GM06990 (cell line): ENCODE measurements at regions not wholly inside any gene's neighbourhood (a gene's known extent, or its start where the extent isn't known, plus 50 kb on each side); places are given as distances from the start of the nearest gene placed in this dataset.

ENCODE experiments used
- DNase-seq: peaks from one replicate; pipeline ENCODE4 v3.0.0-alpha.2; 2011; ENCODE audit not compliant: insufficient read length; ENCODE audit errors: extremely low read depth
- H3K27me3 ChIP-seq: replicated peaks from 2 replicates; pipeline ENCODE4 v1.6.0; 2011; ENCODE audit warnings: low read length; ENCODE audit not compliant: control insufficient read depth, insufficient read depth
- H3K36me3 ChIP-seq: 2 replicates; pipeline ENCODE4 v1.5.1; 2011; ENCODE audit warnings: low read length; ENCODE audit not compliant: control insufficient read depth, insufficient read depth
- H3K4me3 ChIP-seq: replicated peaks from 2 replicates; pipeline ENCODE4 v1.5.1; 2011; ENCODE audit warnings: low read depth, mild to moderate bottlenecking, control low read depth, low read length
- TF ChIP-seq, protein P1 (sequence below): IDR thresholded peaks from 2 replicates; pipeline ENCODE4 v1.5.1; 2011; ENCODE audit warnings: low read length, control low read depth, mild to moderate bottlenecking, inconsistent platforms; ENCODE audit not compliant: insufficient read depth, poor library complexity, severe bottlenecking

GRCh38 chr1:59020151-59020997, 236.5 kb upstream of the JUN start:
- Histone ChIP-seq H3K27me3 (no peaks in the 10 kb centered on the region), H3K36me3 (no peaks in the 10 kb centered on the region), H3K4me3 (peak overlapping the region; percentile 42)
- TF ChIP-seq, protein P1, sequence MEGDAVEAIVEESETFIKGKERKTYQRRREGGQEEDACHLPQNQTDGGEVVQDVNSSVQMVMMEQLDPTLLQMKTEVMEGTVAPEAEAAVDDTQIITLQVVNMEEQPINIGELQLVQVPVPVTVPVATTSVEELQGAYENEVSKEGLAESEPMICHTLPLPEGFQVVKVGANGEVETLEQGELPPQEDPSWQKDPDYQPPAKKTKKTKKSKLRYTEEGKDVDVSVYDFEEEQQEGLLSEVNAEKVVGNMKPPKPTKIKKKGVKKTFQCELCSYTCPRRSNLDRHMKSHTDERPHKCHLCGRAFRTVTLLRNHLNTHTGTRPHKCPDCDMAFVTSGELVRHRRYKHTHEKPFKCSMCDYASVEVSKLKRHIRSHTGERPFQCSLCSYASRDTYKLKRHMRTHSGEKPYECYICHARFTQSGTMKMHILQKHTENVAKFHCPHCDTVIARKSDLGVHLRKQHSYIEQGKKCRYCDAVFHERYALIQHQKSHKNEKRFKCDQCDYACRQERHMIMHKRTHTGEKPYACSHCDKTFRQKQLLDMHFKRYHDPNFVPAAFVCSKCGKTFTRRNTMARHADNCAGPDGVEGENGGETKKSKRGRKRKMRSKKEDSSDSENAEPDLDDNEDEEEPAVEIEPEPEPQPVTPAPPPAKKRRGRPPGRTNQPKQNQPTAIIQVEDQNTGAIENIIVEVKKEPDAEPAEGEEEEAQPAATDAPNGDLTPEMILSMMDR: no peak
- DNase-seq: peak; percentile 68

- DNase-seq: no peak
- H3K4me3 ChIP-seq: no peak overlapping the region
- no peaks in the 10 kb centered on the region for H3K36me3 ChIP-seq
- no peaks in the 10 kb centered on the region for H3K27me3 ChIP-seq
- TF ChIP-seq, protein P1: no peak
Measured at GRCh38 chr1:59022199-59022598, 238.4 kb upstream of the JUN start.

GRCh38 chr1:59022799-59023198, 239.0 kb upstream of the JUN start:
- no peak overlapping the region for H3K4me3 ChIP-seq
- TF ChIP-seq, protein P1: no peak
- no peak for DNase-seq
- no peaks in the 10 kb centered on the region for H3K36me3 ChIP-seq
- no peaks in the 10 kb centered on the region for H3K27me3 ChIP-seq

DNA sequence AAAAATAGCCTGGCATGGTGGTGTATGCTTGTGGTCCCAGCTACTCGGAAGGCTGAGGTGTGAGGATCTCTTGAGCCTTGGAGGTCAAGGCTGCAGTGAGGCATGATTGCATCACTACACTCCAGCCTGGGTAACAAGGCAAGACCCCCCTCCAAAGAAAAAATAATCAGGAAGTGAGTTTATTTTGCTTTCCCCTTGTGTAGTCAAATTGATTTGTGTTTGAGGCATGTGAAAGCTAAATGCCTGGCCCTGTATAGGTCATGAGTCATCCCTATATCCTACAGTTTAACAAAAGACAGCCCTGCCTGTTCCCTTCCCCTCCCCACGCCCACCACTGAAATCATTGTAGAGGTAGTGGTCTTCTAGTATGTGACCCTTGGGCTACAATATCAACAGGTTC, 241.4 kb upstream of the JUN start:
- TF ChIP-seq, protein P1: no peak
- Histone ChIP-seq H3K27me3 (no peaks in the 10 kb centered on the region), H3K4me3 (no peak overlapping the region), H3K36me3 (no peaks in the 10 kb centered on the region)
- no peak for DNase-seq

DNA sequence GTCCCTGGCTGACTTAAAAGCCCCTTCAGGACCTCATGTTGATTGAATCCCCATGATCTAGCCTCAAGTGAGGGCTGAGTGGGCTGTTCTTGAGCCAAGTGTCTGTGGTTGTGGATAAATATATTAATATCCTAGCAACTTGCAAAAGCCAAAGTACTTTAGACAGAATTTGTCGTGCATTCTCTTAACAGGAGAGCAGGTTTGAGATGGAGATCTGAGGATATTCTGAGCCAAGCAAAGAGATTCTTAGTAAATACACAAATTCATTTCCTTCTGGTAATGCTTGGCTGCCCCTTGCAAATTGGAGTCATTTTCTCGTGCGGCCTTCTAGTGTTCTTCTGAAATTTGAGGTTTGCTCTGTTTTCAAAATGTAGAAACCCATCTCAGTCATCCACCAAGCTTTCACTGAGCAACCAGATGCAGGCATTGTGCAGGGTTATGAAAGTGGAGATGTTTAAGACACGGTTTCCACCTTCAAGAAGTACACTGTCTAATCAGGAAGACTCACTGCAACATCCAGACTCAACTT, 242.1 kb upstream of the JUN start:
- Histone ChIP-seq H3K36me3 (no peaks in the 10 kb centered on the region), H3K4me3 (peak overlapping the region; percentile 25; the same call in 1 of the 2 replicates), H3K27me3 (no peaks in the 10 kb centered on the region)
- DNase-seq: peak; percentile 75
- TF ChIP-seq, protein P1: no peak
